ENCODE measurements at regions not wholly inside any gene's neighbourhood (a gene's known extent, or its start where the extent isn't known, plus 50 kb on each side); places are given as distances from the start of the nearest gene placed in this dataset.

GRCh38 chr10:16367621-16368292 is 69.1 kb upstream of the PTER start:
- DNase-seq = no peak

GRCh38 chr10:16381083-16381482 is 55.7 kb upstream of the PTER start:
- DNase-seq = no peak

GRCh38 chr10:16384021-16384420 is 52.8 kb upstream of the PTER start:
- DNase-seq = no peak

GRCh38 chr10:16386855-16387254 is 50.0 kb upstream of the PTER start:
- DNase-seq = no peak
